NCI-H226 (cell line): ENCODE measurements at regions not wholly inside any gene's neighbourhood (a gene's known extent, or its start where the extent isn't known, plus 50 kb on each side); places are given as distances from the start of the nearest gene placed in this dataset.

Source experiments
- DNase-seq: peaks from one replicate; pipeline ENCODE4 v3.0.0-alpha.2; 2015

DNA sequence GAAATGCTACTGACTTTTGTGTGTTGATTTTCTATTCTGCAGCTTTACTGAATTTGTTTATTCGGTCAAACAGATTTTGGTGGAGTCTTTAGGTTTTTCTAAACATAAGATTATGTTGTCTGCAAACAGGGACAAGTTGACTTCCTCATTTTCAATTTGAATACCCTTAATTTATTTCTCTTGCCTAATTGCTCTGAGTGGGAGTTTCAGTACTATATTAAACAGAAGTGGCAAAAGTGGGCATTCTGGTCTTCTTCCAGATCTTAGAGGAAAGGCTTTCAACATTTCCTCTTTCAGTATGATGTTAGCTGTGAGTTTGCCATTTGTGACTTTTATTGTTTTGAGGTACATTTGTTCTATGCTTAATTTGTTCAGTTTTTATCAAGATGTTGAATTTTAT, 268.5 kb downstream of the WNT5A start:
- no peak for DNase-seq

DNA sequence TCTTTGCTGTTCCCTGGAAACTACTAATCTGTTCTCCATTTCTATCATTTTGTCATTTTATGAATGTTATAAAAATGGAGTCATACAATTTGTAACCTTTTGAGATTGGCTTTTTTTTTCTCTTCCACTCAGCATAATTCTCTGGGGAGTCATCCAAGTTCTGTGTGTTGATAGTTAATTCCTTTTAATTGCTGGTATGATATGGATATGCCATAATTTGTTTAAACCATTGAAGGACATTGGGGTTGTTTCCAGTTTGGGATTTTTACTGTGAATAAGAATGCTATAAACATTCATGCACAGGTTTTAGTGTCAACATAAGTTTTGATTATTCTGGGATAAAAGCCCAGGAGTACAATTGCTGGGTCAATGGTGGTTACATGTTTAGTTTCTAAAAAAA, 279.4 kb downstream of the WNT5A start:
- no peak for DNase-seq

DNA sequence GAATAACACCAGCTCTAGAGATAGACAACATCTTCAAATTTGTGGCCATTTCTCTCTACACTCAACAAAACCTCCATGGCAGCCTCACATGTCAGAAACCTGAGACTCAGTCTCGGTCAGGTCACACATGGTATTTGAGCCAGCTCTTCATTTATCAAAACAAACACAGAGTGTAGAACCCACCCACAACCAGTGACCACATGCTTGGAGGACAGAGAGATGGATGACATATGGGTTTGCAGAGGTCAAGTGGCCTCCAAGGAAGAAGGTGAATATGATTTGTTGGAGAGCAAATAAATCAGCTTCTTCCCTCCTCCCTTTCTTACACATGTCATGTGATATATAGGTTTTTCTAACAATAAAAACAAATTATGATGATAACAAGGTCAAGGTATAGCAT, 278.1 kb upstream of the LRTM1 start:
- DNase-seq, result no peak

- peak; percentile 93 for DNase-seq
Observed at GRCh38 chr3:55204417-55204816, 276.6 kb upstream of the LRTM1 start.

- DNase-seq, result no peak
Observed at GRCh38 chr3:55203546-55203945, 275.7 kb upstream of the LRTM1 start.

- DNase-seq, result peak; percentile 43
Observed at GRCh38 chr3:55203006-55203405, 275.1 kb upstream of the LRTM1 start.

- peak; percentile 70 for DNase-seq
Observed at GRCh38 chr3:55202326-55202725, 274.5 kb upstream of the LRTM1 start.

- no peak for DNase-seq
Observed at GRCh38 chr3:55201779-55202178, 273.9 kb upstream of the LRTM1 start.

DNA sequence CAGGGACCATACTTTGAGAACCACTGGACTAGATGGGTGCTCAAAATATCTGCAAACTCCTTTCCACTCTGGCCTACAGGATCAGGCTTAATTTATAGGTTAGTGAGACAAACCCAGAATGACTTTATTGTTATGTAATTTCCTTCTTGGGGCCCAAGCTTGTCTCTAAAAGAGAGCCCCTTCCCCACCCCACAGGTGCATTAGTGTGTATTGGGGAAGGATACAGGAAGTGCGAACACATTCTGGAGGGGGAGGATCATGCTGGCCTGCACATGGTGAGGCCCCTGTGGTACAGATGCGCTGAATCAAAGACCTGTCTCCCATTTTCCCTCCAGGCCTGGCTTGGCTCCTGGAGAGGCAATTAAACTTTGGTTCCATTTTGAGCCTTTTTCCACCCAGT, 273.0 kb upstream of the LRTM1 start:
- no peak for DNase-seq

GRCh38 chr3:55198554-55198953, 270.7 kb upstream of the LRTM1 start:
- peak; percentile 98 for DNase-seq

DNA sequence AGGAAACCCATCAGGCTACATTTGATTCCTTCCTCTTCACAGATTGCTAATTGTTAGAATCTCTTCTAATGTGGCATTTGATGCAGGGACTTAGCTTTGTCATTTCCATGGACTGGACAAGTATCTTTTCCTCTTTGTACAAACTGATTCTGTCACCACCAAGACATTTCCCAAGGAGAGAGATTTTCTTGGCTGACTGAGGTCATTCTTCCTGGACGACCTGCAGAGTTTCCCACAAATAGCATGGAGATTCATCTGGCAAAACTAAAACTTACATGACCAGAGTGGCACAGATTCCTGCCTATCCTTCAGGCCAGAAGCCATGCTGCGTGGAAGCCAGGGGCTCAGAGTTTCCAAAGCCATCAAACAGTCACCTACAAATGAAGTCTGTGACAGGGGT, 269.2 kb upstream of the LRTM1 start:
- no peak for DNase-seq

DNA sequence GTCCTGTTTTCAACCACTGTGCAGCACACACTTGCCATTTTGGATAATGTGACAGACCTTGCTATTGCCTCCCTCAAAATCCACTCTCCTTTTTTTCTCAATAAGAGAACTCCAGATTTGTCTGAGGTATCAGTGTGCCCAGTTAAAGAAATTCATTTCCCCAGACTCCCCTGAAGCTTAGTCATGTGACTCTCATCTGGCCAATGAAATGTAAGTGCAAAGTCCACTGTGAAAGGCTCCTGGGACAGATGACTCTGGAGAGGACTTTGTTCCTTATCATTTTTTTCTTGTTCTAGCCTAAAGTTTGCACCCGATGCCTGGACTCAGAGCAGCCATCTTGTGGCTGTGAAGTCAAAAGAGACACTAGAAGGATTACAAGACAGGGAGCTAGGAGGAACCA, 268.6 kb upstream of the LRTM1 start:
- no peak for DNase-seq

DNA sequence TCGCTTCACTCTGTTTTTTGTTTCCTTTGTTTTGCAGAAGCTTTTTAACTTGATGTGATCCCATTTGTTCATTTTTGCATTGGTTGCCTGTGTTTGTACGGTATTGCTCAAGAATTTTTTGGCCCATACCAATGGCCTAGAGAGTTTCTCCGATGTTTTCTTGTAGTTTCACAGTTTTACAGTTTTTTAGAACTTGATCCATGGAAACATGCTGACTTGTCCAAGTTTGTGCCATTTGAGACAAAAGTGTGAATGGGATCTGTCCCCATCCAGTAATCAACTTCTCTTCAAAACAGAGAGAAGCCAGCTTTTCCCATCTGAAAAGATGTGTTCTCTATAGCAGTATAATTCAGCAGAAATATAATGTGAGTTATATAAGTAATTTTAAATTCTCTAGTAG, 266.5 kb upstream of the LRTM1 start:
- DNase-seq, result no peak

DNA sequence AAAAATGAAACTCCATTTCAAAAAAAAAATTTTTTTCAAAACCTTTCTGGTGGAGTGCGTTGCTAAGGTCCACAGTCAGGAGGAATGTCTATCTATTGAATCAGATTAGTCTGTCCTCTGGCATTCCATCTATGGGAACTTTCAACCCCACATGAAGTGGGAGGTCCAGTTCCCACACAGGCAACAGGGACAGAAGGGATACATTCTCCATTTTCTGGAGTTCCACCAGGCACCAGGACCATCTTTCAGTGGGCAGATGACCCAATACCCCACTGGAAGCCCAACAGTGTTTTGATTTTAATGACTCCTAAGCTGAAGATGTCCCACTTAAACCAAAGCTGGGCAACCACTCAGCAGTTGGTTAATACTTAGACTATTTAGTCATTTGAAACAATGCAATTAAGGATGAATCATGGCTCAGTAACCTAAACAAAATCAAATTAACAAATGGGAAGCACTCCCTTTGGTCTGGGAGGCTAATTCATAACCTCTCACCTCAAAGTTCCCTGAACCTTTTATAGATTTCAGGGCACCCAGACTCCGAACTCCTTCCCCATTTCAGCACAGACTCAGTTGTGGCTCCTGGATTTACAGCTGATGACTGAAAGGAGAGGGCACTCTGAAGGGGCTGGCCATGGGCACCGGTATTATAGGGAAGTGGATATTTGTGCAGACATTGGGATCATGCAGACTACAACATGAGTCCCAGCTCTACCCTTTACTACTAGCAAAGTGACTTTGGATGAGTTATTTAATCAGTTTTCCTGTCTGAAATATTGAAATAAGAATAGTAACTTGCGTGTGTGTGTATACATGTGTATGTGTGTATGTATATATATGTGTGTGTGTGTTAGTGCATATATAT, 264.3 kb upstream of the LRTM1 start:
- peak; percentile 88 for DNase-seq

- no peak for DNase-seq
Observed at GRCh38 chr3:55190331-55190730, 262.5 kb upstream of the LRTM1 start.

- DNase-seq, result peak; percentile 97
Observed at GRCh38 chr3:55189359-55189801, 261.5 kb upstream of the LRTM1 start.

DNA sequence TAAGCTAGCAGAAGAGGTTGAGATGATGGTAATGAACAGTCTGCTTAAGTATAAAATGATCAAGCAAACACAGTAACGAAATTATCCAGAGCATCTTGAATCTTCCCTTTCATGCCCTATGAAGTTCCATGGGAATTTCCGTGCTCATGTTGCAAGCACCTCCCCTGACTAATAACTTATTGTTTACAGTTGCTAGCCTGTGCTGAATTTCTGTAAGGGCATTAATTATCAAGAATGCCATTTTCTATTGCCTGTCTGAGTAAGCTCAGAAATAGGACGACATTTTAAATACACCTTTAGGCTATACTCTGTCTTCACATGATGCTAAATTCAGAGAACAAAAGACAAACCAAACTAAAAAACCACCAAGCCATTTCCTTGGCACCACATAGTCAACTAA, 257.5 kb upstream of the LRTM1 start:
- DNase-seq, result no peak

GRCh38 chr3:55183201-55183600, 255.3 kb upstream of the LRTM1 start:
- DNase-seq, result no peak

DNA sequence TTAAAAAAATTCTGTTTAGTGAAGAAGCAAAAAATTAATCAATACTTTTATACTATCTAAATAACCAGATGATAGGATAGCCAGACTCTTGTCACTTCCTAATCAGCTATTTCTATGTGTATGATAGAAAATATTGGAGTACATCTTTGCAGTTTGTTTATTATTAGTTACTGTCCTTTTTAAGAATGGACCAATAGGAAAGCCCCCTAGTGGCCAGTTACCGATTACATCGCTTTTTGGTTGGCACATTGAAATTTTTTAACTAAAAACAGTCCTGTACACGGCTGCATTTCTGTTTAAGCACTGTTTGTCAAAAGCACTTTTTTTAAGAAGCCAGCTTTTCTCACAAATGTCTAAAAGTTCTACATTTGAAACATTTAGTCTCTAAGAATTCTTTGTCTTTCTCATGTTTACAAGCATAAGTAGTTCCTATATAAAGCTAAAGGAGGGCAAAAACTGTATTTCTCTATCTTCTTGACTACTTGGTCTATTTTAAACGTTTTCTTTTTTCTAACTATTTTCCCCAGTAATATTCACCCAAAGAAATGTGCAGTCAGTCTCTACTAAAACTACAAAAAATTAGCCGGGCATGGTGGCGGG, 253.2 kb upstream of the LRTM1 start:
- DNase-seq, result no peak

DNA sequence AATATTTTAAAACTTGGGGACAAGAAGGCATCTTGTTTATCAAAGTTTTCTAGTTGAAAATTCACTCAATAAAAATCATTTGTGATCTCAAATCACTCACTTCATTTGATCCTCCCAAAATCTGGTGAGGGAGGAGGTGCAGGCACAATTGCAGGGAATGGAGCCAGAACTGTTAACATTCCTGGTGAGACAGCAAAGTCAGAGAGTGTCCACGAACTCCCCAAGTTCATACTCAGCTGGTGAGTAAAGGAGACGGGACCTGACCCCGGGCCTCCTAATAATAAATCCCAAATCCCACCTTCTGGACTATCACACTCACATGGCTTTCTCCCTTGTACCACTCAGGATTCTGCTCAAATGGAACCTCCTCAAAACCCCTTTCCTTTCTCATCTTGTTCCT, 252.3 kb upstream of the LRTM1 start:
- DNase-seq, result no peak

DNA sequence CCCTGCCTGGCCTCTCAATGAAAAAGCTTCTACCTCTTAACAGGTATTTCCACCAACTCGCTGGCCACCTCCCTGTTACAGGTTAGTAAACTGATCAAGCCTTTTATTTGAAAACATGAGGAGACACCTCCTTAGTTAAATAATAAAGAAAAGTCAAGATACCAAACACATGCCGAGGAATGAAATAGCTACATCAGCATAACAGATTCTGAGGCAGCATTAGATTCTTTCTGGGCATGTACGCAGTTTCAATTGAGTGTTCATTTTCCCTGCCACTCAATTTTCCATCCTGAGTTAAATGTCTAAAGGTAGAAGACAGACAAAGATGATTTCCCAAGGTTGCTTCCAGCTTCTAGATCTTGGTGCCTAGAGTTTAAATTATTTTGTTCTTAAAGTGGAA, 250.5 kb upstream of the LRTM1 start:
- DNase-seq, result no peak

GRCh38 chr3:55177749-55178148, 249.9 kb upstream of the LRTM1 start:
- peak; percentile 55 for DNase-seq

GRCh38 chr3:55175423-55175822, 247.6 kb upstream of the LRTM1 start:
- no peak for DNase-seq

- DNase-seq, result no peak
Observed at GRCh38 chr3:55174747-55175146, 246.9 kb upstream of the LRTM1 start.

DNA sequence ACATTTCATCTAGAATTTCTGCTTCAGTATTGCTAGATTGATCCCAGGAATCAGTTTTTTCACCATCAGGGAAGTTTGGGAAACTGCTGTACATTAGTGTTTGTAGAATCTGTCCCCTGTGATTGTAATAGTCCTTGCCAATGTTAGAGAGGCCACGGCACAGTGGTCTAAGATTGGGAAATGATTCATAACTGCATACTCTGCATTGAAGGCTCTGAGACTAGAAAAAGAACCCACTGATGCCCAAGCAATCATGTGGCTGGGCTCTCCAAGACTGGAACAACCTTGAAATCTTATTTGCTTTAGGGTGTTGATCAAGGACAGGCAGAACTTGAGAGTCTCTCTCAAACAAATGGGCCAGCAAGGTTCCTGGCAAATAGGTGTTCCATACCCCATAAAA, 245.6 kb upstream of the LRTM1 start:
- no peak for DNase-seq
